Vagina (tissue), 2 donors: ENCODE measurements at regions not wholly inside any gene's neighbourhood (a gene's known extent, or its start where the extent isn't known, plus 50 kb on each side); places are given as distances from the start of the nearest gene placed in this dataset.

Experiments
- DNase-seq, 2 donors: peaks; one replicate each; pipeline ENCODE4 v3.0.0-alpha.2; 2017; ENCODE audit errors: extremely low spot score in 2 of 2
- H3K27ac ChIP-seq: fragments of 200-600 bp; sonication (generic); one replicate; pipeline ENCODE4 v1.5.1; 2019
- H3K27me3 ChIP-seq: fragments of 200-600 bp; sonication (generic); one replicate; pipeline ENCODE4 v1.5.1; 2019
- H3K36me3 ChIP-seq, 2 donors: fragments of 200-600 bp; sonication (generic); one replicate each; pipeline ENCODE4 v1.5.1; 2017 to 2019
- H3K4me1 ChIP-seq: fragments of 200-600 bp; sonication (generic); one replicate; pipeline ENCODE4 v1.5.1; 2019
- H3K4me3 ChIP-seq, 2 donors: fragments of 200-600 bp; sonication (generic); 1 replicate in 1 of 2; 2 replicates in 1 of 2; pipeline ENCODE4 v1.5.1; 2016 to 2019
- H3K9me3 ChIP-seq: fragments of 200-600 bp; sonication (generic); one replicate; pipeline ENCODE4 v1.5.1; 2019
- POLR2A ChIP-seq, 2 donors: fragments of 450-650 bp; IDR thresholded peaks; one replicate each; pipeline ENCODE4 v1.6.1; 2017; ENCODE audit warnings: antibody characterized with exemption in 2 of 2, mild to moderate bottlenecking in 2 of 2, moderate library complexity in 2 of 2
- POLR2AphosphoS5 ChIP-seq, 2 donors: sonication (generic); formaldehyde crosslinking; IDR thresholded peaks; one replicate each; pipeline ENCODE4 v1.9.0; 2017; ENCODE audit warnings: antibody characterized with exemption in 2 of 2, mild to moderate bottlenecking in 2 of 2, low read depth in 1 of 2; ENCODE audit not compliant: insufficient read depth in 1 of 2
- intact Hi-C: fragments of 100-400 bp; cut with DNase I; formaldehyde crosslinking; loops from one replicate; pipeline ENCODE4 v1.15.1; 2023
- TF ChIP-seq, protein P1 (sequence below), 3 experiments: fragments of 450-650 bp in 2 of 3; fragments of 200-600 bp in 1 of 3; sonication (generic) in 1 of 3; IDR thresholded peaks; one replicate each; pipeline ENCODE4 v1.5.1; 2017 to 2019; ENCODE audit warnings: antibody characterized with exemption in 3 of 3, mild to moderate bottlenecking in 2 of 3, moderate library complexity in 2 of 3

DNA sequence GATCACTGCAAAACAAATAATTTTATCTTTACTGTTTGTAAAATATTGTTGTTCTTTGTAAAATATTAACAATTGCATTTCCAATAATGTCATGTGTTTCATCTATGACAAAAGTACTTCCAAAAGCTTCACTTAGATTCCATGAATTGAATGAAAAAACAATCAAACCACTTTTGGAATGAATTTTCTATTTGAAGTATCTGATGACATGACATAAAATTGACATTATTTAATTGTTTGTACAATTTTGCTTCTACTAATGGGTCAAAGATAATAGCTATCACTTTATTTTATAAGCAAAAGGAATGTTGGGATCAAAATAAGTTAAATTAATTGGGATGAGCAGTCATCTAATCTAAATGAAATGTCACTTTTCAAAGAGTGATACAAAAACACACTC, 684.3 kb downstream of the NR2F1-AS1 start:
- H3K4me1 ChIP-seq = no peaks in the 10 kb centered on the region
- no peak overlapping the region for H3K27ac ChIP-seq
- no peak for DNase-seq
- H3K9me3 ChIP-seq = no peaks in the 10 kb centered on the region
- no peaks in the 10 kb centered on the region for H3K36me3 ChIP-seq
- H3K27me3 ChIP-seq = no peaks in the 10 kb centered on the region
- intact Hi-C loops = no loop called here
- no peak overlapping the region for H3K4me3 ChIP-seq
- TF ChIP-seq, protein P1, sequence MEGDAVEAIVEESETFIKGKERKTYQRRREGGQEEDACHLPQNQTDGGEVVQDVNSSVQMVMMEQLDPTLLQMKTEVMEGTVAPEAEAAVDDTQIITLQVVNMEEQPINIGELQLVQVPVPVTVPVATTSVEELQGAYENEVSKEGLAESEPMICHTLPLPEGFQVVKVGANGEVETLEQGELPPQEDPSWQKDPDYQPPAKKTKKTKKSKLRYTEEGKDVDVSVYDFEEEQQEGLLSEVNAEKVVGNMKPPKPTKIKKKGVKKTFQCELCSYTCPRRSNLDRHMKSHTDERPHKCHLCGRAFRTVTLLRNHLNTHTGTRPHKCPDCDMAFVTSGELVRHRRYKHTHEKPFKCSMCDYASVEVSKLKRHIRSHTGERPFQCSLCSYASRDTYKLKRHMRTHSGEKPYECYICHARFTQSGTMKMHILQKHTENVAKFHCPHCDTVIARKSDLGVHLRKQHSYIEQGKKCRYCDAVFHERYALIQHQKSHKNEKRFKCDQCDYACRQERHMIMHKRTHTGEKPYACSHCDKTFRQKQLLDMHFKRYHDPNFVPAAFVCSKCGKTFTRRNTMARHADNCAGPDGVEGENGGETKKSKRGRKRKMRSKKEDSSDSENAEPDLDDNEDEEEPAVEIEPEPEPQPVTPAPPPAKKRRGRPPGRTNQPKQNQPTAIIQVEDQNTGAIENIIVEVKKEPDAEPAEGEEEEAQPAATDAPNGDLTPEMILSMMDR (IDR thresholded peaks at IDR 0.05) = no peak
- no peak for TF ChIP-seq POLR2A (IDR thresholded peaks at IDR 0.05)
- no peak for TF ChIP-seq POLR2AphosphoS5 (IDR thresholded peaks at IDR 0.05; ENCODE audit: insufficient read depth in 1 of 2, low read depth in 1 of 2)

DNA sequence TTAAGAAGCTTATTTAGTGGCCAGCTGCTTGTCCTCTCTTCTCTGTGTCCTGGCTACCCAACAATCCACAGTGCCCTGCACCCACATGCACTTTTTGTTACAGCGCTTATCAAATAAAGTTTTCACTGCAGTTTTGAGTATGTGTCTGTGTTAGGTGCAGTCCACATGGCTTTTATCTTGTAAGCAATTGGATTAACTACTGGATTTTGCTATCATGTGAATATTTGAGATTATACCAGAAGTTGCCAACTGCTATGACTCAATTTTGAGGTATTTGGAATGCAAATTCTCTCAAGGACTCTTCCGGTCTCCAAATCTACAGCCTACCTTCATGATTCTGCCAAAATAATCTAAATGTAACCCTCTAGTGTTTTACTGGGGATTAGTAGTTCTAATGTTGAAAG, 690.2 kb downstream of the NR2F1-AS1 start:
- Histone ChIP-seq H3K27me3 (no peaks in the 10 kb centered on the region), H3K9me3 (no peaks in the 10 kb centered on the region), H3K36me3 (no peaks in the 10 kb centered on the region), H3K4me1 (peaks cover 9% of the 10 kb centered on the region), H3K4me3 (no peak overlapping the region), H3K27ac (no peak overlapping the region)
- no peak for TF ChIP-seq POLR2A (IDR thresholded peaks at IDR 0.05)
- TF ChIP-seq, protein P1 (IDR thresholded peaks at IDR 0.05) = no peak
- no peak for TF ChIP-seq POLR2AphosphoS5 (IDR thresholded peaks at IDR 0.05; ENCODE audit: insufficient read depth in 1 of 2, low read depth in 1 of 2)
- intact Hi-C loops = loop anchor here (5.0 kb wide), 1 partner anchor 1436 kb away; no protein-coding TSS in a partner anchor
- DNase-seq = no peak

GRCh38 chr5:92889140-92889539, 691.9 kb downstream of the NR2F1-AS1 start:
- H3K9me3 ChIP-seq = no peaks in the 10 kb centered on the region
- H3K36me3 ChIP-seq = no peaks in the 10 kb centered on the region
- H3K4me1 ChIP-seq = peaks cover 9% of the 10 kb centered on the region
- intact Hi-C loops = no loop called here
- no peak for DNase-seq
- H3K27me3 ChIP-seq = no peaks in the 10 kb centered on the region
- no peak overlapping the region for H3K4me3 ChIP-seq
- no peak overlapping the region for H3K27ac ChIP-seq
- TF ChIP-seq POLR2AphosphoS5 (IDR thresholded peaks at IDR 0.05; ENCODE audit: insufficient read depth in 1 of 2, low read depth in 1 of 2) (no peak), POLR2A (IDR thresholded peaks at IDR 0.05) (no peak)
- TF ChIP-seq, protein P1 (IDR thresholded peaks at IDR 0.05) = no peak

DNA sequence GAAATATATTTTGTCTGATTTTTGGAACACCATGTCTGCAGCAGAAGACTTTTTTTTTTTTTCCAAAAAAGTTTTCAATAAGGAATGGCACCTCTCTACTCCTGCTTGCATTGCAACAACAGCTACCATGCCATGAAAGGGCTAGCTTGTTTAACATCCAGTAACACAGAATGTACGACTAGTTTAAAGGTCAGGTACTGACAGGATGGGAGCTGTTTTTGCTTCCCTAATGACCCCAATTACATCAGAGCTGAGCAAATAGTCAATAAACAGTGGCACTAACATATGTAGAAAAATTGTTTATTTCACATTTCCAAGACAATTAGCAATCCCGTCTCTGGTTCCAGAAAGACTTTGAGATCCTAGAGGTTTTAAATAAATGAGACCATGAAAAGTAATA, 693.8 kb downstream of the NR2F1-AS1 start:
- TF ChIP-seq POLR2A (IDR thresholded peaks at IDR 0.05) (no peak), POLR2AphosphoS5 (IDR thresholded peaks at IDR 0.05; ENCODE audit: insufficient read depth in 1 of 2, low read depth in 1 of 2) (no peak)
- TF ChIP-seq, protein P1 (IDR thresholded peaks at IDR 0.05) = no peak
- no peak overlapping the region for H3K4me3 ChIP-seq
- no peak for DNase-seq
- no peaks in the 10 kb centered on the region for H3K27me3 ChIP-seq
- H3K36me3 ChIP-seq = no peaks in the 10 kb centered on the region
- H3K9me3 ChIP-seq = no peaks in the 10 kb centered on the region
- intact Hi-C loops = no loop called here
- peaks cover 9% of the 10 kb centered on the region for H3K4me1 ChIP-seq
- H3K27ac ChIP-seq = no peak overlapping the region

- H3K4me1 ChIP-seq = peaks cover 9% of the 10 kb centered on the region
- no peaks in the 10 kb centered on the region for H3K27me3 ChIP-seq
- intact Hi-C loops = no loop called here
- DNase-seq = no peak
- H3K9me3 ChIP-seq = no peaks in the 10 kb centered on the region
- no peak overlapping the region for H3K27ac ChIP-seq
- TF ChIP-seq, protein P1 (IDR thresholded peaks at IDR 0.05) = no peak
- no peak for TF ChIP-seq POLR2AphosphoS5 (IDR thresholded peaks at IDR 0.05; ENCODE audit: insufficient read depth in 1 of 2, low read depth in 1 of 2)
- no peak for TF ChIP-seq POLR2A (IDR thresholded peaks at IDR 0.05)
- no peaks in the 10 kb centered on the region for H3K36me3 ChIP-seq
- H3K4me3 ChIP-seq = no peak overlapping the region
These were observed 694.3 kb downstream of the NR2F1-AS1 start for GRCh38 chr5:92886751-92887150.
